ENCODE measurements at regions not wholly inside any gene's neighbourhood (a gene's known extent, or its start where the extent isn't known, plus 50 kb on each side); places are given as distances from the start of the nearest gene placed in this dataset.

DNA sequence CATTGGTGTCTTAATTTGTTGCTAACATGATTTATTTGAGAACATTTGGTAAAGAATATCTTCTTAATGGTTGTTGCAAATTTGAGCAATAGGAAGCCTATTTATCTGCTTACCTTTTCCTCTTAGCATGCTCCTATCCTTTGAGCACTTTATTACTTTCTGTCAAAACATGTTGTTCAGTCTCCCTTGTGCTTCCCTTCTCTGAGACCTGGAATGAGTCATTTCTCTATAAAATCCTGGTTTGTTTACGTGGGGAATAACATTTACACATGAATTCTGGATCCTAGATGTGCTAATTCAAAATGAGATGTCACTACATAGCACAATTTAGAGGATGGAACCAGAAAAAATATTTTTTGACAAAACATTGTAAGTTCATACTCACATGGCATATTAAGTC is 844.0 kb upstream of the LRFN5 start:
- intact Hi-C loops (cut with DNase I; ENCODE audit: low total_unique reads): no loop called here
- TF ChIP-seq CTCF (IDR thresholded peaks at IDR 0.05) (no peak), POLR2A (IDR thresholded peaks at IDR 0.05) (no peak)
- H3K4me3 ChIP-seq (ENCODE audit: low read depth, poor library complexity, severe bottlenecking): no peak overlapping the region
- DNase-seq (ENCODE audit: low spot score in 2 of 2): no peak
- 57 to 64% methylated on average over 1 of the region's 1 CpG for WGBS, 2 donors

GRCh38 chr14:40762177-40762576 is 844.5 kb upstream of the LRFN5 start:
- WGBS, 2 donors: 84 to 88% methylated on average over 2 of the region's 2 CpGs
- no peak for DNase-seq (ENCODE audit: low spot score in 2 of 2)
- no peak overlapping the region for H3K4me3 ChIP-seq (ENCODE audit: low read depth, poor library complexity, severe bottlenecking)
- TF ChIP-seq CTCF (IDR thresholded peaks at IDR 0.05) (no peak), POLR2A (IDR thresholded peaks at IDR 0.05) (no peak)
- intact Hi-C loops (cut with DNase I; ENCODE audit: low total_unique reads): no loop called here

DNA sequence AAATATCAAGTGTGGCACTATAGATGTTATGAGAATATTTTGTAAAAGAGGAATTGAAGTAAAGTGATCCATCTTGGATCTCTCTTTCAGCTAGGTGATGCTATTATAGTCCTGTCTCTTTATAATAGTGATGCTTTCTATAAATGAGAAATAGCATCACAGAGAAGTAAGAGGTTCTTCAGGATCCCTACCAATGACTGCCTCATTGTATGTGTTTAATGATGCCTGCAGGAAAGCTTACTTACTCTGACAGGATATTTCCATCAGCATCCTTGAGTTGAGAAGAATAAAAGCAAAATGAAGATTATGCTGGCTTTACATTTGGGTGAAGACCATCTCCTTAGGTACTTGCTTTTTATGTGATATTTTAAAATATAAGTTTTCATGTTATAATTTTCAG is 846.0 kb upstream of the LRFN5 start:
- H3K4me3 ChIP-seq (ENCODE audit: low read depth, poor library complexity, severe bottlenecking): no peak overlapping the region
- no peak for DNase-seq (ENCODE audit: low spot score in 2 of 2)
- intact Hi-C loops (cut with DNase I; ENCODE audit: low total_unique reads): no loop called here
- TF ChIP-seq CTCF (IDR thresholded peaks at IDR 0.05) (no peak), POLR2A (IDR thresholded peaks at IDR 0.05) (no peak)

DNA sequence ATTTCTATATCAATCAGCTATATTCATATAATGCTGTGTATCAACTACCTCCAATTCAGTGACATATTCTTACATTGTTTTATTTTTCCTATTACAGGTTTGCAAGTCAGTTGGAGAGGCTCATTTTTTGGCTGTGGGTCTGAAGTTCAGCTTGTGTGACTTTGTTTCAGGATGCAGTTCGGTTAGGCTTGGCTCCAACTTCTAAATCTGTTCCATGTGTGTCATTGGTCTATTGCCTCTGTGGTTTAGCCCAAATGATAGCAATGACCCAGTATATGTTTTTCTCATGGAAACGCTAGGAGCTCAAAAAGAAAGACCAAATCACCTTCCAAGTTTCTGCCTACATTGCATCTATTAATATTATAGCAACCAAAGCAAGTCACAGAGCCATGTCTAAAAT is 848.6 kb upstream of the LRFN5 start:
- no peak overlapping the region for H3K4me3 ChIP-seq (ENCODE audit: low read depth, poor library complexity, severe bottlenecking)
- intact Hi-C loops (cut with DNase I; ENCODE audit: low total_unique reads): no loop called here
- 56 to 65% methylated on average over 2 of the region's 2 CpGs for WGBS, 2 donors
- DNase-seq (ENCODE audit: low spot score in 2 of 2): no peak
- TF ChIP-seq CTCF (IDR thresholded peaks at IDR 0.05): no peak

DNA sequence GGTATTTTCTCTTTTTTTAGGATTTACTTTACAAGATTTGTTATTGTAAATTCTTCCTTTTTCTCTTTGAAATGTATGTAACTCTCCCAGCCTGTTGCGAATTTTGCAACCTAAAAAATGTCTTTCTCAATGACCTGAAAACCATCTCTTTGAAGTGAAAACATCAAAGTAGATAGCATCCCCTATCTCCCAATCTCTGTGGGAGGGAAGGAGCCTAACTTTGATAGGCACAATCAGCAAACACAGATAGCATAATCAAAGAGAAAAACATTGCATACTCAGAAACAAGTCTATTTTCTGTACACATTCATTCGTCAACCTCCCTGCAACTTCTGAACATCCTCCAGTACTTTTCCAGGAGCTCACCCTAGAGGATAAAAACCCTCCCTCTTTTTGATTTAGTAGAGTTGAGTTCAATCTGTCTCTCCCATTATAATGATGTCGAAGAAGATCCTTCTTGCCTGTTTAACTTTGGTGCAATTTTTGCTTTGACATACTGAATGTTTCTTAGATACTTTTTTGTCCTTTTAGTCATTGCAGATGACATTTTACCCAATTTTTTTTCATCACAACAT is 849.2 kb upstream of the LRFN5 start:
- intact Hi-C loops (cut with DNase I; ENCODE audit: low total_unique reads): no loop called here
- H3K4me3 ChIP-seq (ENCODE audit: low read depth, poor library complexity, severe bottlenecking): no peak overlapping the region
- no peak for DNase-seq (ENCODE audit: low spot score in 2 of 2)
- TF ChIP-seq POLR2A (IDR thresholded peaks at IDR 0.05): no peak
- no peak for TF ChIP-seq CTCF (IDR thresholded peaks at IDR 0.05)
- WGBS, 2 donors: 57 to 70% methylated on average over 3 of the region's 3 CpGs

DNA sequence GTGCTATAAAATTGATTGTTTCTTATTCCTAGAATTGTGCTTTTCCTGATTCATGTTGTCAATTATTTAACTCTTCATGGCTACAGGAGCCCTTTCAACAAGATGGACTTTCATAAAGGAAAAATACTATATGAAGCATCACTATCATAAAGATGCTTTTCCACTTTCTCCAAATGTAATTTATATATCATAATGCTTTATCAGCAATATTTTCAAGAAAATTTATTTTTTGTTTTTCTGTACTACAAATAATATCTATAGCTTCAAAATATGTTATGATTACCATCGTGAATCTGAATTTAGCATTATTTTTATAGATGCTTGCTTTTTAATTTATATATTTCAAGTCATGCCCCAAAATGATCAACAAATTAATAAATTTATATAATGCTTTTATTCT is 873.5 kb upstream of the LRFN5 start:
- intact Hi-C loops (cut with DNase I; ENCODE audit: low total_unique reads): no loop called here
- no peak for TF ChIP-seq POLR2A (IDR thresholded peaks at IDR 0.05)
- TF ChIP-seq CTCF (IDR thresholded peaks at IDR 0.05): no peak
- DNase-seq (ENCODE audit: low spot score in 2 of 2): no peak
- no peak overlapping the region for H3K4me3 ChIP-seq (ENCODE audit: low read depth, poor library complexity, severe bottlenecking)
- 88 to 91% methylated on average over 1 of the region's 1 CpG for WGBS, 2 donors
